Suppressor macrophage (primary cell): ENCODE measurements at regions not wholly inside any gene's neighbourhood (a gene's known extent, or its start where the extent isn't known, plus 50 kb on each side); places are given as distances from the start of the nearest gene placed in this dataset.
"Not testable (repeated sequence)": the region's sequence is repeated elsewhere in the genome, so short reads cannot be mapped to it uniquely, and the experiment has no call there.

ENCODE experiments used
- DNase-seq, 4 experiments: peaks; one replicate each; pipeline ENCODE4 v3.0.0-alpha.2; 2020 to 2022

DNA sequence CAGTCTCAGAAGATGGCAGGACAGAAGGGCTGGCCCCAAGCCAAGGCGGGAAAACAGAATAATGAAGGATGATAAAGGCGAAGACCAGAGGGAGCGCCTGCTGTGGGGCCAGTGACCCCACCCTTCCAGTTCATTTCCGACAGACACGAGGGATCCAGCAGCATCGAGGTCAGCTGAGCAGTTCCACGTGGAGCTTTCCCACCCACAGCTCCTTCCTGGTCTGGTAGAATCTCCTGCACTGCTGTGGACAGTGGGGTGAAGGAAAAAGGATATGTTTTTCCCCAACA, 265.9 kb upstream of the VLDLR start:
- no peak for DNase-seq

- DNase-seq: no peak
Observed at GRCh38 chr9:2356041-2356790, 265.4 kb upstream of the VLDLR start.

DNA sequence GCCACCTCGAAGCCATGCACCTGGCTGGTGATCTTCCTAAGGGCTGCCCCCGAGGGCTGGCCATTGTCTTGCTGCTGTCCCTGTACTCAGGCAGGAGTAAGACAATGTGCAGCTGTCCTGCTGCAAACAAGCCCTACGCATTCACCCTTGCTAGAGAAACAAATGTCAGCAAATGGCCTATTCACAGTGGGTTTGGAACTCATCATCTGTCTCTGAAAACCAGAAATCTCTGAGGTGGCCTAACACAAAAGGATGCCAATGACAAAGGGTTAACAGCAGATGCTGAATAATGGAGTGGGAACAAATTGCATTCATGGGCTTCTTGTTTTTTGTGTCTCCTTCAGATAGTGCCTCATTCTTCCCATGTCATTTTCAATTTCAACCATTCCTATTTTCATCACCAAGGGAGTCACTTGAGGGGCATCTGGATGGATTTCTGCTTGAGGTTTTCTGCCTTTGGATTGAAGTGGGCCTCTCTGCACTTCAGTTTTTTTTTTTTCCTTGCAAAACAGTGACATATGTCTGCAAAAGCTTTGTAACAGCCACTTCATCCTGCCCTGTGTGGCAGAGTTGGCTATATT, 261.6 kb upstream of the VLDLR start:
- DNase-seq: no peak

DNA sequence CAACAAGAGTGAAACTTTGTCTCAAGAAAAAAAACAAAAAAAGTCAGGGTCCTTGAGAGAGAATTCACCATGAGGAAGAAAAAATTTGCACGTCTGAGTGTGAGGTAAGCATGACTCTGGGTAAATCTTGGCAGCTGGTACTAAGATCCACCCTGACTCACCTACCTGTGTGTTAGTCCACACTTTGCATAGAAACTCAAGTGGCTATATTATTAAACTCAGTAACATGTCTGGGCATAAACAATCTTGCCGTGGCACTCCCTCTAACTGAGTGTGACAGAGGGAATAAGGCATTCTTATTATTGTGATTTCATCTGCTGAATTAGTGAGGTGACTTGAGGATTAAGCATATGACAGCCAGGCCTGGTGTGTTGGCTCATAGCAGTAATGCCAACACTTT, 259.4 kb upstream of the VLDLR start:
- DNase-seq: no peak

DNA sequence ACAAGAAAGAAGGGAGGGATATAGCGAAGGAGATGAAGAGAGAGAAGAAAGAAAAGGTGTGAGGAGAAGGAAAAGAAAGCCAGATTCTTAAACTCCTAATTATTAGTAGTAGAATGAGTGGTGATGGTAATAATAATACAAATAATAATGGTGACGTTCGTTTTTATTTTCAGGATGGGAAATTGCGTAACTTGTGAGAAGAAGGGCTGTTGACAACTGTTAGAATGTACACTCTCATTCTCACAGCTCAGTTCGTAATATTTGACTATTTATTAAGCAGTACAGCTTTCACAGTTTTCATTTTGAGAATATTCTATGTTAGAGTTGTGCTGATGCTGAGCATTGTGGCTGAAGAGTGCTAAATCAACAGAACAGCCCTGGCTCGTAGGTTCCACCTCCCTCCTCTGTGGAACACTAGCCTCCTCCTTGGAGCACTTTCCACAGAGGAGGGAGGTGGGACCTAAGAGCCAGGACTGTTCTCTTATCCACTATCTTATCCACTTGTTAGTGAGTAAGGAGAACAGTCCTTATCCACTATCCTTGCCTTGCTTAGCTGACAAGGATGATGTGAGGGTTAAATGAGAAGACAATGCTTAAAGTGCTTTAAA, 258.3 kb upstream of the VLDLR start:
- DNase-seq: no peak

DNA sequence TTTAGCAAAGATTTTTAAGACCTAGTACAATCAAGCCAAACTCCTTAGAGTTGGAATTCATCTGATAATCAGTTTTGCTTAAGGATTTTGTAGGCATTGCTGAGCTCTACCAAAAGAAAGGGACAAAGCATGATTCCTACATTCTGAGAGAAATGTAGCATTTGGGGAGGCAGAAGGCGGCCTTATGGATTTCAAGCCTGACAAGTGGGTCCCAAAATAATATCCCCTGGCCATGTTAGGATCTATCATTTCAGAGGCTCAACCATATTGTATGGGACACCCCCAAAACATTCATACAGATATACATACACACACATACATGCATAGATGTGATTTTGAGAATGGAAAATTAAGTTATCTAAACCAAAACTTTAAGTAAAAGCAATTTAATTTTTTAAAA, 257.8 kb upstream of the VLDLR start:
- no peak for DNase-seq

DNA sequence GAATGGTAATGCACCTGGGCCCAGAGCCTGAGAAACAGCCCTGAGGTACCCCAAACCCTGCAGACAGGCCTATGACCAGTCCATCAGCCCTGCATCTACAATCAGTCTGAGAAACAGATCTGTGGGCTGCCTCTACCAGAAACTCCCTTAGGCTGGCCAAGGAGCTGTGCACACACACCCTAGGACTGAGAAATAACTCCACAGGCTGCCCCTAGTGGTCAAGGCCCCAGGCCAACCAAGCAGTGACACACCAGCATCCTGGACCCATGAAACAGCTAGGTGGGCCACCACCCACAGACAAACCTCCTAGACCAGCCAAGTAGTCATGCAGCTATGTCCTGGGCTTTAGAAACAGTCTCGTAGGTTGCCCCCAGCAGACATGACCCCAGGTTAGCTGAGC, 253.6 kb upstream of the VLDLR start:
- no peak for DNase-seq

- DNase-seq: no peak
Observed at GRCh38 chr9:2373648-2374047, 247.9 kb upstream of the VLDLR start.

DNA sequence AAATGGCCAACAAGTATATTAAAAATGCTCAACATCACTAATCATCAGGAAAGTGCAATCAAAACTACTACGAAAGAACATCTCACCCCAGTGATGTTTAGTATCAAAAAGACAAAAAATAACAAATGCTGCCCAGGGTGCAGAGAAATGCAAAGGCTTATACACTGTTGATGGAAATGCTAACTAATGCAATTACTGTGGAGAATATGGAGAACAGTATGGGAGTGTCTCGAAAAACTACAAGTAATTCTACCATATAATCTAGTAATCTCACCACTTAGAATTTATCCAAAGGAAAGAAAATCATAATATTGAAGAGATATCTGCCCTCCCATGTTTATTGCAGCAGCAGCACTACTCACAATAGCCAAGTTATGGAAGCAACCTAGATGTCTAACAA, 246.5 kb upstream of the VLDLR start:
- DNase-seq: no peak

DNA sequence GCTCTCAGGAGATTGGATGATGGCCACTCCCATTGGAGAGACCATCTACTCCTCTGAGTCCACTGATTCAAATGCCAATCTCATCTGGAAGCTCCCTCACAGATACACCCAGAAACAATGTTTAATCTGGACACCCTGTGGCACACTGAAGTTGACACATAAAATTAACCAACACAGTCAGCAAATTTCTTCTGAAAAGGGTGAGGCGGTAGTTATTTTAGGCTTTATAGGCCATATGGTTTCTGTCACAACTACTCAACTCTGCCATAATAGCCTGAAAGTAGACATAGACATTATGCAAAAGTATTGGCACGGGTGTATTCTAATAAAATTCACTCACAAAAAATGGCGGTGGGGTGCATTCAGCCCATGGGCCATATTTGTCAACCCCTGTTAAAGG, 244.5 kb upstream of the VLDLR start:
- no peak for DNase-seq

GRCh38 chr9:2377834-2378233, 243.8 kb upstream of the VLDLR start:
- no peak for DNase-seq

DNA sequence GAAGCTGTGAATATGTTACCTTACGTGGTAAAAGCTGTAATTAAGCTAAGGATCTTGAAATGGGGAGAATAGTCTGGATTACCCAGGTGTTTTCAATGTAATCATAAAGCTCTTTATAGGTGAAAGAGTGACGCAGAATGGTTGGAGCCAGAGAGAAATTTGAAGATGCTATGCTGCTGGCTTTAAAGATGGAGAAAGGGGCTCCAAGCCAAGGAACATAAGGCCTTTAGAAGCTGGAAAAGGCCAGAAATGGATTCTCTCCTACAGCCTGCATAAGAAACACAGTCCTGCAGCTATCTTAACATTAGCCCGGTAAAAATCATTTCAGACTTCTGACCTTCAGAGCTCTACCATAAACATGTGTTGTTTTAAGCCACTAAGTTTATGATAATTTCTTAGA, 243.3 kb upstream of the VLDLR start:
- no peak for DNase-seq

GRCh38 chr9:2378816-2379215, 242.8 kb upstream of the VLDLR start:
- no peak for DNase-seq

- no peak for DNase-seq
Observed at GRCh38 chr9:2384741-2385140, 236.8 kb upstream of the VLDLR start.

DNA sequence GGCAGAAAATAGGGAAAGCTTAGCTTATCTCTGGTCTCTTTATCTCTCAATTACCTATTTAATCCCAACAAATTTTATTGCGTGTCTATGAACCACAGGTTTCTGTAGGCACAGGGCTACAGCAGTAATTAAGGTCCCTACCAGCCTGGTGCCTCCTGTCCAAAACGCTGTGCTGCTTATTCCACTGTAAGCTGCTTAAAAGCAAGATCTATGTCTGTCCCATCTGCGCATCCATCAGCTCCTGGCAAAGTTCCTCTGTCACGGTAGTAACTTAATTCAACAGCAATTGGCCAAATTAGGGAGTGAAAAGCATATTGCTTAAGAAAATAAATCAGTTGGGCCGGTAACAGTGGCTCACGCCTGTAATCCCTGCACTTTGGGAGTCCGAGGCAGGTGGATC, 235.8 kb upstream of the VLDLR start:
- no peak for DNase-seq

- no peak for DNase-seq
Observed at GRCh38 chr9:2386566-2386965, 235.0 kb upstream of the VLDLR start.

GRCh38 chr9:2387166-2387565, 234.4 kb upstream of the VLDLR start:
- DNase-seq: no peak

- no peak for DNase-seq
Observed at GRCh38 chr9:2389404-2389803, 232.2 kb upstream of the VLDLR start.

DNA sequence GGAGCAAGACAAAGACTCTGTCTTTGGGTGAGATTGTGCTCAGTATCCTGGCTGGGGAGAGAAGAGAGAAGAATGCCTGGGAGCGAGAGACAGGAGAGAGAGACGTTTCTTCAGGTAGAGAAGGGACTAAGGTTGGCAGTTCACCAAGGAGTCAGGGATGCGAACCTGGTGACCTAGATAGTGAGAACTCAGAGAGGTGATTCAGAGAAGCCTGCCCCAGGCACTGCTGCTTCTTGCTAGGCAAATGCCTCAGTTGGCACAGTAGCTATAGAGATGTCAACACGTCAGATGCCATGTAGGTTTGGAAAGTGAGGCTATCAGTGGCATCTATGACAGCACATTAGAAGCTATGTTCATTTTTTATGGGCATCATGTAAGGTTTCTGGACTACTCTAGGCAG, 231.6 kb upstream of the VLDLR start:
- DNase-seq: no peak

- DNase-seq: not testable (repeated sequence)
Observed at GRCh38 chr9:2391509-2392132, 230.0 kb upstream of the VLDLR start.

DNA sequence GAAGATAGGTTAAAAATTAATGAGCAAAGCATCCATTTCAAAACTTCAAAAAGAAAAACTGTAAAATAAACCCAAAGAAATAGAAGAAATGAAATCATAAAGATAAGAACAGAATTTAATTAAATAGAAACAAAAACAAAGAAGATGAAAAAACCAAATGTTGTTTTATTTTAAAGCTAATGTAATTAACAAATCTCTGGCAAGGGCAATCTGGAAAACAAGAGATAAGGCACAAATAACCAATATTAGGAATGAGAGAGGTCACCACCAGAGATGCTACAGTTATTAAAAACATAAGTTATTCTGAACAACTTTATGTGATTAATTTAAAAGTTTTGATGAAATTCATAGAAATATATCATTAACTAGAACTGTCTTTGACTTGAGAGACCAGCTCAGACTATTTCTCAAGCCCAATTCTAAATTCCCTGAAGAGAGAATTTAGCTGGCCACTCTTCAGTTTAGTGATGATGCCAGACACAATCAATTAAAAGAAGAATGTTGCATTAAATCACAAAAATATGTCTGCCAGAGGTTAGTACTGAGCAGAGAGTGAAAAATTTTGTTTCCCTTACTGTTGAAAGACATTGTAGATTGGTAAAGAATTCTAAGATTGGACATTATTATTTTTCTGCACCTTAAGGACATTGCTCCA, 227.4 kb upstream of the VLDLR start:
- DNase-seq: not testable (repeated sequence)

DNA sequence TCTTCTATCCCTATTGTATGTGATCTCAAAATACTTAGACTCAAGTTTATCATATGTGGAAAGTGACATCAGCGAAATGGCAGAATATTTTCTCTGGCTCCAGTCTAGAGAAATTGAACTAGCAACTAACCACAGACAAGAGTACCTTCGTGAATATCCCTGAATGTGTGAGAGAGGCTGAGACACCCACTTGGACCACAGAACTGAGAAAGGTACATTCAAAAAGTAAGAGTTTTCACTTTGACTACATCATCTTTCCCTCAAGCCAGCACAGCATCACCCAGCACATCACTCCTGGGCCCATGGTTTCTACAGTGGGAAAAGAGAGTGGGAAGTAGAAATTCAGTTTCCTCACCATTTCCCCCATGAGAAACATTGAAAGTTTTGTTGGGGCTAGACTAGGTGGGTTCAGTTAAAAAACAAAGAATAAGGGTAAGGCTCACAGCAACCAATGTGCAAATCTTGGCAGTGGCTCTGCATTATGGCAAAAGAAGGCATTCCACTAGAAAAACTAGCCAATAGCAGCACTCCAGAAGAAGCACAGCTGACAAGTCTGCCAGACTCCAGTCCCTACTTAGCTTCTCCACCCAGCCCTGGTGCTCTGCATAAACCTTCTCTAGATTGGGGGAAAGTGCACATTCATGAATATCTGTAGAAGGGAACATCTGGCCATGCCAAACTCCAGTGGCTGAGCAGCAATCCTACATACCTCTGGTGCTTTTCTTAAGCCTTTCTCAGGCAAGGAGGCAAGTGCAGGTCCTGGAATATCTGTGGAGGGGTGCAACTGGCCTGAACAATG, 225.6 kb upstream of the VLDLR start:
- no peak for DNase-seq
